H1 (cell line): ENCODE measurements at regions not wholly inside any gene's neighbourhood (a gene's known extent, or its start where the extent isn't known, plus 50 kb on each side); places are given as distances from the start of the nearest gene placed in this dataset.

ENCODE experiments used
- CTCF ChIA-PET: fragments of 300-600 bp; sonication (Branson Sonifier 250); formaldehyde crosslinking; loops from one replicate; lab custom pipeline; 2021; ENCODE audit not compliant: partially characterized antibody; lab: Charles Lee
- POLR2A ChIA-PET: fragments of 300-600 bp; sonication (Branson Sonifier 250); formaldehyde crosslinking; loops from one replicate; lab custom pipeline; 2021; ENCODE audit warnings: inconsistent platforms; ENCODE audit not compliant: partially characterized antibody; lab: Charles Lee
- DNase-seq, 2 experiments: peaks; one replicate each; pipeline versions ENCODE4 v3.0.0 to v3.0.0-alpha.2; 2010 to 2022; ENCODE audit warnings: low spot score in 2 of 2, low read depth in 1 of 2, mixed read lengths in 1 of 2
- FAIRE-seq: peaks from 2 replicates; lab custom pipeline; 2011; peaks lifted over from hg19 to GRCh38; lab: Jason Lieb, UNC
- H2AFZ ChIP-seq: 2 replicates; pipeline ENCODE4 v1.8.1; 2012; ENCODE audit warnings: low read length, inconsistent platforms
- H2AK5ac ChIP-seq: 2 replicates; pipeline ENCODE4 v1.6.1; 2013; ENCODE audit warnings: low read depth, low read length
- H2BK120ac ChIP-seq: replicated peaks from 2 replicates; pipeline ENCODE3; 2013; ENCODE audit warnings: low read depth, low read length, inconsistent platforms
- H2BK12ac ChIP-seq: 2 replicates; pipeline ENCODE4 v1.6.1; 2013; ENCODE audit warnings: low read depth, low read length
- H2BK15ac ChIP-seq: 2 replicates; pipeline ENCODE4 v1.6.1; 2013; ENCODE audit warnings: low read length
- H2BK20ac ChIP-seq: 2 replicates; pipeline ENCODE4 v1.6.1; 2013; ENCODE audit warnings: low read length
- H2BK5ac ChIP-seq: 2 replicates; pipeline ENCODE4 v1.6.1; 2013; ENCODE audit warnings: low read depth, low read length
- H3K14ac ChIP-seq: 2 replicates; pipeline ENCODE4 v1.6.1; 2013; ENCODE audit warnings: inconsistent platforms; ENCODE audit not compliant: insufficient read length
- H3K18ac ChIP-seq: 2 replicates; pipeline ENCODE4 v1.6.1; 2013; ENCODE audit warnings: low read length; ENCODE audit errors: extremely low read depth
- H3K23ac ChIP-seq: 2 replicates; pipeline ENCODE4 v1.6.1; 2013; ENCODE audit warnings: inconsistent platforms; ENCODE audit not compliant: insufficient read length
- H3K23me2 ChIP-seq: 2 replicates; pipeline ENCODE4 v1.6.1; 2013; ENCODE audit warnings: low read depth, low read length
- H3K27ac ChIP-seq: 2 replicates; pipeline ENCODE4 v1.6.1; 2011; ENCODE audit warnings: low read depth, low read length, inconsistent platforms
- H3K27me3 ChIP-seq, 4 experiments: replicated peaks in 1 of 4; 1 replicate in 1 of 4; 2 replicates in 3 of 4; pipeline versions ENCODE4 v1.6.1 to v1.8.1; 2011 to 2013; ENCODE audit warnings: low read length in 3 of 4, mild to moderate bottlenecking in 3 of 4, inconsistent platforms in 2 of 4, mixed read lengths in 2 of 4, moderate library complexity in 1 of 4; ENCODE audit not compliant: control insufficient read depth in 3 of 4, insufficient read depth in 3 of 4; ENCODE audit errors: extremely low read depth in 1 of 4
- H3K36me3 ChIP-seq, 4 experiments: 2 replicates each; pipeline versions ENCODE4 v1.6.1 to v1.8.1; 2011 to 2013; ENCODE audit warnings: mild to moderate bottlenecking in 4 of 4, low read length in 3 of 4, moderate library complexity in 2 of 4, control low read depth in 1 of 4, inconsistent platforms in 1 of 4; ENCODE audit not compliant: insufficient read depth in 4 of 4, control insufficient read depth in 2 of 4
- H3K4ac ChIP-seq: replicated peaks from 2 replicates; pipeline ENCODE3; 2013; ENCODE audit warnings: low read length, low read depth, mixed read lengths, inconsistent platforms; ENCODE audit not compliant: insufficient read length
- H3K4me1 ChIP-seq, 4 experiments: replicated peaks in 1 of 4; 1 replicate in 1 of 4; 2 replicates in 3 of 4; pipeline versions ENCODE4 v1.6.1 to v1.8.1; 2011 to 2013; ENCODE audit warnings: low read length in 3 of 4, inconsistent platforms in 2 of 4, mixed read lengths in 1 of 4; ENCODE audit not compliant: insufficient read depth in 4 of 4, control insufficient read depth in 3 of 4
- H3K4me2 ChIP-seq, 2 experiments: 2 replicates each; pipeline versions ENCODE4 v1.6.1 to v1.8.1; 2011 to 2013; ENCODE audit warnings: low read depth in 2 of 2, low read length in 2 of 2, control low read depth in 1 of 2, inconsistent platforms in 1 of 2, mild to moderate bottlenecking in 1 of 2; ENCODE audit not compliant: insufficient read depth in 1 of 2
- H3K4me3 ChIP-seq, 4 experiments: fragments of 200-600, 300-600 bp in 1 of 4; sonication (generic), shearing (Covaris generic), sonication (Bioruptor Twin) in 1 of 4; 2 replicates each; pipeline versions ENCODE4 v1.5.1 to v1.8.1; 2011 to 2016; ENCODE audit warnings: low read length in 4 of 4, low read depth in 3 of 4, control low read depth in 2 of 4, inconsistent platforms in 2 of 4, mild to moderate bottlenecking in 2 of 4, mixed read lengths in 1 of 4, moderate library complexity in 1 of 4; ENCODE audit not compliant: insufficient read depth in 2 of 4; ENCODE audit errors: extremely low read depth in 1 of 4
- H3K56ac ChIP-seq: replicated peaks from 2 replicates; pipeline ENCODE3; 2013; ENCODE audit warnings: low read depth, mild to moderate bottlenecking, mixed read lengths, low read length, inconsistent platforms; ENCODE audit not compliant: insufficient read length
- H3K79me1 ChIP-seq: 2 replicates; pipeline ENCODE4 v1.6.1; 2013; ENCODE audit warnings: low read depth, low read length, control low read depth
- H3K79me2 ChIP-seq, 2 experiments: 2 replicates each; pipeline versions ENCODE4 v1.6.1 to v1.8.1; 2012 to 2013; ENCODE audit warnings: low read length in 2 of 2, mild to moderate bottlenecking in 2 of 2, inconsistent platforms in 1 of 2; ENCODE audit not compliant: insufficient read depth in 2 of 2, control insufficient read depth in 1 of 2
- H3K9ac ChIP-seq, 4 experiments: replicated peaks in 1 of 4; 1 replicate in 1 of 4; 2 replicates in 3 of 4; pipeline versions ENCODE4 v1.6.1 to v1.8.1; 2011 to 2013; ENCODE audit warnings: low read depth in 3 of 4, low read length in 3 of 4, control low read depth in 2 of 4, mild to moderate bottlenecking in 2 of 4, moderate library complexity in 2 of 4, inconsistent platforms in 1 of 4; ENCODE audit errors: extremely low read depth in 1 of 4
- H3K9me3 ChIP-seq, 2 experiments: 2 replicates each; pipeline versions ENCODE4 v1.6.1 to v1.8.1; 2012 to 2013; ENCODE audit warnings: mild to moderate bottlenecking in 2 of 2, moderate library complexity in 2 of 2, control low read depth in 1 of 2, inconsistent platforms in 1 of 2, low read depth in 1 of 2, low read length in 1 of 2, mixed read lengths in 1 of 2; ENCODE audit not compliant: insufficient read depth in 2 of 2
- H4K20me1 ChIP-seq, 2 experiments: replicated peaks in 1 of 2; 2 replicates each; pipeline versions ENCODE3 to v1.8.1; 2011 to 2013; ENCODE audit warnings: inconsistent platforms in 2 of 2, low read length in 2 of 2, mild to moderate bottlenecking in 1 of 2; ENCODE audit not compliant: insufficient read depth in 2 of 2, control insufficient read depth in 1 of 2
- H4K5ac ChIP-seq: 2 replicates; pipeline ENCODE4 v1.6.1; 2013; ENCODE audit warnings: low read length, low read depth, mixed read lengths, inconsistent platforms; ENCODE audit not compliant: insufficient read length
- H4K8ac ChIP-seq: 2 replicates; pipeline ENCODE4 v1.8.0; 2013; ENCODE audit warnings: mild to moderate bottlenecking, moderate library complexity, low read length, inconsistent platforms; ENCODE audit not compliant: insufficient read depth; ENCODE audit errors: extremely low read depth
- H4K91ac ChIP-seq: replicated peaks from 2 replicates; pipeline ENCODE3; 2013; ENCODE audit warnings: low read length, mixed read lengths, inconsistent platforms; ENCODE audit not compliant: insufficient read length
- CTBP2 ChIP-seq: IDR thresholded peaks from 2 replicates; pipeline ENCODE4 v1.7.0; 2011; ENCODE audit warnings: borderline replicate concordance, mild to moderate bottlenecking, moderate library complexity, mixed read lengths, low read length; ENCODE audit not compliant: insufficient read depth, insufficient read length
- TAF7 ChIP-seq: optimal IDR thresholded peaks from 2 replicates; pipeline ENCODE3; 2011; ENCODE audit warnings: low read depth, mild to moderate bottlenecking, inconsistent platforms, low read length, moderate library complexity, borderline replicate concordance
- WGBS, 2 experiments: shearing (Covaris generic) in 1 of 2; methylation state at CpG; one replicate each; pipeline versions ENCODE4 v1.1.6 to v1.1.7; 2013 to 2015; ENCODE audit warnings: low lambda C conversion rate in 2 of 2, mixed read lengths in 2 of 2, inconsistent platforms in 1 of 2, low coverage in 1 of 2, missing lambda C conversion rate in 1 of 2; ENCODE audit not compliant: insufficient replicate concordance in 2 of 2, insufficient coverage in 1 of 2, insufficient read length in 1 of 2; ENCODE audit errors: extremely low coverage in 1 of 2, missing lambda C conversion rate in 1 of 2; 5-methylcytosine and 5-hydroxymethylcytosine counted together

DNA sequence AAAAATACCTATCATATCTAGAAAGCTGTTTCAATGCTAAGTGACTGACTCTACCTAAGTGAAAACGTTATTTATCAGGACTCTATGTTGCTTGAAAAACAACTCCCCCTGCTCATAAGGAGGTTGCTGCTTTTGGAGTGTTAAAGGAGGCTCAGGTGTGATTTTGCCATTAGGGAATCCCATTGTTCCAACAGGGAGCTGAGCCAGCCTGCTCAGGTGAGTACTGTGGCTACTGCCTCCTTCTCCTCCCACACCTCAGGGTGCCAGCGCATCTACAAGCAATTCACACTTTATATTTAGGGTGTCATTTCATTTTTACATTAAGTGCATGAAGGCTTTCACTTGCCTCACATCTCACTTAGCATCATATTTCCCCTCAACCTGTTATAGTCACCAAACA lies 84.7 kb downstream of the SEM1 start:
- ChIA-PET POLR2A (interaction anchor here (0.6 kb wide), 1 partner anchor 677 kb away, joined by 3 read pairs; no protein-coding TSS in a partner anchor), CTCF (no interaction called here)
- Histone ChIP-seq H2BK15ac (no peak overlapping the region), H3K27ac (no peak overlapping the region), H3K14ac (no peak overlapping the region), H3K23me2 (no peaks in the 10 kb centered on the region), H4K5ac (no peak overlapping the region), H3K4me1 (peaks cover 0 to 5% (median 2%) of the 10 kb centered on the region in 4 experiments; a peak in 4 of 7 replicates), H3K9ac (no peak overlapping the region), H3K18ac (no peak overlapping the region), H3K27me3 (no peaks in the 10 kb centered on the region), H3K56ac (no peak overlapping the region), H3K79me1 (no peaks in the 10 kb centered on the region), H2BK12ac (no peak overlapping the region), H2BK120ac (no peak overlapping the region), H3K9me3 (no peaks in the 10 kb centered on the region), H2AK5ac (no peak overlapping the region), H3K36me3 (no peaks in the 10 kb centered on the region), H2BK20ac (no peak overlapping the region), H4K91ac (no peak overlapping the region), H3K23ac (no peak overlapping the region), H3K4me2 (no peak overlapping the region), H2AFZ (peak overlapping the region; percentile 65; the same call in 1 of the 2 replicates), H2BK5ac (no peak overlapping the region), H3K79me2 (no peaks in the 10 kb centered on the region), H3K4me3 (no peak overlapping the region), H4K20me1 (no peaks in the 10 kb centered on the region), H3K4ac (no peak overlapping the region), H4K8ac (no peak overlapping the region)
- TF ChIP-seq TAF7 (peak; percentile 55), CTBP2 (no peak)
- WGBS, 2 experiments, result 53% methylated on average over 2 of the region's 2 CpGs; no CpG with 5 or more reads in 1 of the 2 experiments
- no peak for DNase-seq
- peak; percentile 57 for FAIRE-seq
